ENCODE measurements at regions not wholly inside any gene's neighbourhood (a gene's known extent, or its start where the extent isn't known, plus 50 kb on each side); places are given as distances from the start of the nearest gene placed in this dataset.
"Not testable (repeated sequence)": the region's sequence is repeated elsewhere in the genome, so short reads cannot be mapped to it uniquely, and the experiment has no call there.

- H3K9me3 ChIP-seq, result no peaks in the 10 kb centered on the region
- intact Hi-C loops (cut with DNase I; ENCODE audit: low total_unique reads), result no loop called here
Measured at GRCh38 chr5:93352186-93352585, 228.8 kb downstream of the NR2F1-AS1 start.

GRCh38 chr5:93349613-93350012 lies 231.4 kb downstream of the NR2F1-AS1 start:
- Histone ChIP-seq H3K9me3 (no peaks in the 10 kb centered on the region), H3K27ac (no peak overlapping the region), H3K36me3 (no peaks in the 10 kb centered on the region), H3K4me3 (no peak overlapping the region), H3K4me1 (no peaks in the 10 kb centered on the region), H3K27me3 (no peaks in the 10 kb centered on the region)
- WGBS, 2 donors (ENCODE audit: low coverage in 1 of 2), result 53 to 64% methylated on average over 3 of the region's 3 CpGs
- DNase-seq, result no peak
- intact Hi-C loops (cut with DNase I; ENCODE audit: low total_unique reads), result no loop called here
- TF ChIP-seq EP300 (IDR thresholded peaks at IDR 0.05; ENCODE audit: low read depth) (no peak), POLR2AphosphoS5 (IDR thresholded peaks at IDR 0.05) (no peak), CTCF (IDR thresholded peaks at IDR 0.05) (no peak), POLR2A (IDR thresholded peaks at IDR 0.05) (no peak)
- in situ Hi-C loops (cut with MboI; ENCODE audit: low pct_ligation_motif_present in 1 of 4, low pct_unique_long_range_greater_than_20kb in 1 of 4, low sequenced_read_pairs in 3 of 4), result no loop called here

More at GRCh38 chr5:93352186-93352585, 228.8 kb downstream of the NR2F1-AS1 start:
- Histone ChIP-seq H3K4me1 (no peaks in the 10 kb centered on the region), H3K4me3 (no peak overlapping the region), H3K27me3 (no peaks in the 10 kb centered on the region), H3K27ac (no peak overlapping the region), H3K36me3 (no peaks in the 10 kb centered on the region)
- in situ Hi-C loops (cut with MboI; ENCODE audit: low pct_ligation_motif_present in 1 of 4, low pct_unique_long_range_greater_than_20kb in 1 of 4, low sequenced_read_pairs in 3 of 4), result no loop called here
- WGBS, 2 donors (ENCODE audit: low coverage in 1 of 2), result 79 to 100% methylated on average over 1 to 2 of the region's 2 CpGs
- no peak for TF ChIP-seq POLR2A (IDR thresholded peaks at IDR 0.05)
- no peak for TF ChIP-seq POLR2AphosphoS5 (IDR thresholded peaks at IDR 0.05)
- TF ChIP-seq EP300 (IDR thresholded peaks at IDR 0.05; ENCODE audit: low read depth), result no peak
- TF ChIP-seq CTCF (IDR thresholded peaks at IDR 0.05), result no peak
- no peak for DNase-seq

GRCh38 chr5:93348231-93348630 lies 232.8 kb downstream of the NR2F1-AS1 start:
- TF ChIP-seq POLR2AphosphoS5 (IDR thresholded peaks at IDR 0.05), result no peak
- TF ChIP-seq EP300 (IDR thresholded peaks at IDR 0.05; ENCODE audit: low read depth), result no peak
- TF ChIP-seq CTCF (IDR thresholded peaks at IDR 0.05), result no peak
- no peak for TF ChIP-seq POLR2A (IDR thresholded peaks at IDR 0.05)
- WGBS, 2 donors (ENCODE audit: low coverage in 1 of 2), result 94% methylated on average over 15 of the region's 15 CpGs; no CpG with 5 or more reads in 1 of the 2 donors
- H3K9me3 ChIP-seq, result no peaks in the 10 kb centered on the region
- no peaks in the 10 kb centered on the region for H3K4me1 ChIP-seq
- no peak overlapping the region for H3K4me3 ChIP-seq
- intact Hi-C loops (cut with DNase I; ENCODE audit: low total_unique reads), result no loop called here
- in situ Hi-C loops (cut with MboI; ENCODE audit: low pct_ligation_motif_present in 1 of 4, low pct_unique_long_range_greater_than_20kb in 1 of 4, low sequenced_read_pairs in 3 of 4), result no loop called here
- H3K27ac ChIP-seq, result no peak overlapping the region
- DNase-seq, result no peak
- H3K27me3 ChIP-seq, result no peaks in the 10 kb centered on the region
- no peaks in the 10 kb centered on the region for H3K36me3 ChIP-seq

GRCh38 chr5:93346850-93347249 lies 234.2 kb downstream of the NR2F1-AS1 start:
- DNase-seq; H3K27ac ChIP-seq; H3K4me3 ChIP-seq; in situ Hi-C loops (cut with MboI; ENCODE audit: low pct_ligation_motif_present in 1 of 4, low pct_unique_long_range_greater_than_20kb in 1 of 4, low sequenced_read_pairs in 3 of 4); H3K27me3 ChIP-seq; intact Hi-C loops (cut with DNase I; ENCODE audit: low total_unique reads); H3K9me3 ChIP-seq; H3K4me1 ChIP-seq; H3K36me3 ChIP-seq: not testable (repeated sequence)
- WGBS, 2 donors (ENCODE audit: low coverage in 1 of 2), result 43 to 78% methylated on average over 1 of the region's 1 CpG

GRCh38 chr5:93346301-93346700 lies 234.7 kb downstream of the NR2F1-AS1 start:
- intact Hi-C loops (cut with DNase I; ENCODE audit: low total_unique reads), result no loop called here
- Histone ChIP-seq H3K4me1 (no peaks in the 10 kb centered on the region), H3K27ac (no peak overlapping the region), H3K4me3 (no peak overlapping the region), H3K27me3 (no peaks in the 10 kb centered on the region), H3K36me3 (no peaks in the 10 kb centered on the region), H3K9me3 (no peaks in the 10 kb centered on the region)
- WGBS, 2 donors (ENCODE audit: low coverage in 1 of 2), result 70 to 77% methylated on average over 5 of the region's 5 CpGs
- in situ Hi-C loops (cut with MboI; ENCODE audit: low pct_ligation_motif_present in 1 of 4, low pct_unique_long_range_greater_than_20kb in 1 of 4, low sequenced_read_pairs in 3 of 4), result no loop called here
- no peak for TF ChIP-seq POLR2AphosphoS5 (IDR thresholded peaks at IDR 0.05)
- TF ChIP-seq EP300 (IDR thresholded peaks at IDR 0.05; ENCODE audit: low read depth), result no peak
- TF ChIP-seq CTCF (IDR thresholded peaks at IDR 0.05), result no peak
- TF ChIP-seq POLR2A (IDR thresholded peaks at IDR 0.05), result no peak
- DNase-seq, result no peak
